HS-5 (cell line): ENCODE measurements at regions not wholly inside any gene's neighbourhood (a gene's known extent, or its start where the extent isn't known, plus 50 kb on each side); places are given as distances from the start of the nearest gene placed in this dataset.
"Not testable (repeated sequence)": the region's sequence is repeated elsewhere in the genome, so short reads cannot be mapped to it uniquely, and the experiment has no call there.

Source experiments
- DNase-seq: peaks from one replicate; pipeline ENCODE4 v3.0.0-alpha.2; 2012; ENCODE audit warnings: low read depth

- DNase-seq: no peak
These were observed 52.0 kb downstream of the ZC3H11B start for GRCh38 chr1:219560856-219561255.

GRCh38 chr1:219559899-219560298 is 53.0 kb downstream of the ZC3H11B start:
- no peak for DNase-seq

GRCh38 chr1:219555806-219556205 is 57.1 kb downstream of the ZC3H11B start:
- DNase-seq: no peak

GRCh38 chr1:219555031-219555692 is 57.7 kb downstream of the ZC3H11B start:
- no peak for DNase-seq

- DNase-seq: no peak
These were observed 58.9 kb downstream of the ZC3H11B start for GRCh38 chr1:219553934-219554502.

- no peak for DNase-seq
These were observed 62.7 kb downstream of the ZC3H11B start for GRCh38 chr1:219550201-219550600.

- no peak for DNase-seq
These were observed 63.7 kb downstream of the ZC3H11B start for GRCh38 chr1:219549215-219549614.

GRCh38 chr1:219548386-219548785 is 64.5 kb downstream of the ZC3H11B start:
- DNase-seq: no peak

GRCh38 chr1:219545756-219546155 is 67.1 kb downstream of the ZC3H11B start:
- DNase-seq: not testable (repeated sequence)

- no peak for DNase-seq
These were observed 68.6 kb downstream of the ZC3H11B start for GRCh38 chr1:219544163-219544846.

GRCh38 chr1:219542828-219543518 is 69.9 kb downstream of the ZC3H11B start:
- peak; percentile 64 for DNase-seq

- no peak for DNase-seq
These were observed 71.0 kb downstream of the ZC3H11B start for GRCh38 chr1:219541946-219542345.

- no peak for DNase-seq
These were observed 73.2 kb downstream of the ZC3H11B start for GRCh38 chr1:219539645-219540254.

- no peak for DNase-seq
These were observed 74.0 kb downstream of the ZC3H11B start for GRCh38 chr1:219538886-219539285.

- DNase-seq: no peak
These were observed 75.7 kb downstream of the ZC3H11B start for GRCh38 chr1:219537223-219537631.

- no peak for DNase-seq
These were observed 76.9 kb downstream of the ZC3H11B start for GRCh38 chr1:219536038-219536437.

GRCh38 chr1:219534991-219535390 is 77.9 kb downstream of the ZC3H11B start:
- no peak for DNase-seq

GRCh38 chr1:219533280-219533679 is 79.6 kb downstream of the ZC3H11B start:
- DNase-seq: no peak

- DNase-seq: no peak
These were observed 83.8 kb downstream of the ZC3H11B start for GRCh38 chr1:219529116-219529515.

GRCh38 chr1:219528633-219529032 is 84.3 kb downstream of the ZC3H11B start:
- no peak for DNase-seq

- no peak for DNase-seq
These were observed 84.9 kb downstream of the ZC3H11B start for GRCh38 chr1:219527994-219528393.

- no peak for DNase-seq
These were observed 86.8 kb downstream of the ZC3H11B start for GRCh38 chr1:219526074-219526473.
